ENCODE measurements at regions not wholly inside any gene's neighbourhood (a gene's known extent, or its start where the extent isn't known, plus 50 kb on each side); places are given as distances from the start of the nearest gene placed in this dataset.
"Not testable (repeated sequence)": the region's sequence is repeated elsewhere in the genome, so short reads cannot be mapped to it uniquely, and the experiment has no call there.

DNA sequence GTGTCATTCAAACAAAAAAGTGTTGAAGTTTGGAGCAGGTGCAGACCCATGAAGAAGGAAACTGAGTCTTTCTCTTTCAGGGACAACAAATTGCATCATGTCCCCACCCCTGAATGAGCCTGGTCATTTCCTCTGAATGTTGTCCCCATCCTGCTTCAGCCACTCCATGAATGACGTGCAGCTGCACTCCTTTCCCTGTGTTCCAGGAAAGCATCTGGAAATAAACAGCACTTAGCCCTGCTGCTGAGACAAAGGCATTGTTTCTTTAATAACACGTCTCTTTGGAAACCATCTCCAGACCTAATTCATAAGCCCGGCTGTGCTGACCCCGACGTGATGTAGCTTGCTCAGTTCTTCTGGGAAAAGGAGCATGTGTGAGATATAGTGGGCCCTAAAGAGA is 682.3 kb downstream of the BRINP1 start:
- no peaks in the 10 kb centered on the region for H3K4me1 Mint-ChIP-seq
- H3K9me3 Mint-ChIP-seq = peaks cover 0 to 11% (median 4%) of the 10 kb centered on the region in 7 donors
- Histone ChIP-seq H3K4me3 (ENCODE audit: low read depth, low read length) (no peak overlapping the region), H3K36me3 (ENCODE audit: control insufficient read depth, insufficient read depth, low read length) (no peaks in the 10 kb centered on the region), H3K9me3 (ENCODE audit: control insufficient read depth in 2 of 2, low read length in 2 of 2) (no peaks in the 10 kb centered on the region), H3K27me3 (ENCODE audit: control insufficient read depth, insufficient read depth, low read length) (no peaks in the 10 kb centered on the region), H3K27ac (ENCODE audit: insufficient read depth, low read length, poor library complexity, severe bottlenecking) (no peak overlapping the region), H3K4me1 (ENCODE audit: control insufficient read depth, insufficient read depth, low read length, poor library complexity, severe bottlenecking) (no peaks in the 10 kb centered on the region)
- no peak for ATAC-seq (ENCODE audit: low read depth in 2 of 2)
- no peaks in the 10 kb centered on the region for H3K27me3 Mint-ChIP-seq
- no peak overlapping the region for H3K4me3 Mint-ChIP-seq
- DNase-seq = no peak
- H3K27ac Mint-ChIP-seq = no peak overlapping the region
- no peaks in the 10 kb centered on the region for H3K36me3 Mint-ChIP-seq

DNA sequence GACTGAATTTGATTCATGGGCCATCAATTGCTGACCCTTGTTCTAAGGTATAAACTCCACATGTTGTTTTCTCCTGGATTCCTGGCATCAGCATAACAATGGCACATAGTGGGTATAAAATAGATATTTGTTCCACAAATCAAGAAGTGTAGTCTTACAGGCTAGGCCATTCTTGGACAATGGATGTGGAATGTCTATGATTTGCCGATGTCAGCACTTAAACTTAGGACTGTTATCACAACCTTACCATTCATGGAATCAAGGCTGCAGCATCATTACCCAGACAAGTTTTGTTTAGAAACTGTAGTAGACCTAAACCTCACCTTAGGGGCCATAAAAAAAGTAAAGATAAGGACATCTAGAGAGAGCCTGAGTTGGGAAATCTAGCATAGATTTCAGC is 680.0 kb downstream of the BRINP1 start:
- DNase-seq (no peak), ATAC-seq (ENCODE audit: low read depth in 2 of 2) (no peak)
- no peak overlapping the region for H3K4me3 Mint-ChIP-seq
- H3K27me3 ChIP-seq (ENCODE audit: control insufficient read depth, insufficient read depth, low read length) = no peaks in the 10 kb centered on the region
- no peak overlapping the region for H3K27ac ChIP-seq (ENCODE audit: insufficient read depth, low read length, poor library complexity, severe bottlenecking)
- H3K4me3 ChIP-seq (ENCODE audit: low read depth, low read length) = no peak overlapping the region
- H3K9me3 Mint-ChIP-seq = peaks cover 0 to 14% (median 1%) of the 10 kb centered on the region in 7 donors
- no peaks in the 10 kb centered on the region for H3K27me3 Mint-ChIP-seq
- H3K36me3 Mint-ChIP-seq = no peaks in the 10 kb centered on the region
- H3K9me3 ChIP-seq (ENCODE audit: control insufficient read depth in 2 of 2, low read length in 2 of 2) = no peaks in the 10 kb centered on the region
- no peaks in the 10 kb centered on the region for H3K36me3 ChIP-seq (ENCODE audit: control insufficient read depth, insufficient read depth, low read length)
- H3K4me1 ChIP-seq (ENCODE audit: control insufficient read depth, insufficient read depth, low read length, poor library complexity, severe bottlenecking) = no peaks in the 10 kb centered on the region
- H3K27ac Mint-ChIP-seq = no peak overlapping the region
- H3K4me1 Mint-ChIP-seq = no peaks in the 10 kb centered on the region

DNA sequence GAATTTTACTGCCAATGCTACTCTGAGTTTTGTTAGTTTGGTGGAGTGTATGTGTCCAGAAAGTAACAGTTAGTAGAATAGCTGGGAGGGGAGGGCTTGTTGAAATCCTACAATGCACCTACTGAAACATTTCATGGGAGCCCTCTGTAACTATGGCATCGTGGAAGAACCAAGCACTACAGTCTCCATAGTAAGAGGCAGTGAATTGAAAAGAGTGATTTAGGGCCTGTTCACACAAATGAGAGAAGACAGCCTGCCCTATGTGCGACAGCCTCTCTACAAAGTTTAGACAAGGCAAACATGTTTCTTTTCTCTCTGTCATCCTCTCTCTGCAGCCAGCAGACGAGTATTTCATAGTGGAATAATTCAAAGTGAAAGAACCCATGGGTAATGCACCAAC is 676.6 kb downstream of the BRINP1 start:
- no peaks in the 10 kb centered on the region for H3K36me3 Mint-ChIP-seq
- Histone ChIP-seq H3K4me3 (ENCODE audit: low read depth, low read length) (no peak overlapping the region), H3K4me1 (ENCODE audit: control insufficient read depth, insufficient read depth, low read length, poor library complexity, severe bottlenecking) (no peaks in the 10 kb centered on the region), H3K27me3 (ENCODE audit: control insufficient read depth, insufficient read depth, low read length) (no peaks in the 10 kb centered on the region), H3K36me3 (ENCODE audit: control insufficient read depth, insufficient read depth, low read length) (no peaks in the 10 kb centered on the region), H3K9me3 (ENCODE audit: control insufficient read depth in 2 of 2, low read length in 2 of 2) (no peaks in the 10 kb centered on the region), H3K27ac (ENCODE audit: insufficient read depth, low read length, poor library complexity, severe bottlenecking) (no peak overlapping the region)
- H3K27ac Mint-ChIP-seq = no peak overlapping the region
- ATAC-seq (ENCODE audit: low read depth in 2 of 2) (no peak), DNase-seq (no peak)
- H3K4me1 Mint-ChIP-seq = no peaks in the 10 kb centered on the region
- no peak overlapping the region for H3K4me3 Mint-ChIP-seq
- H3K27me3 Mint-ChIP-seq = no peaks in the 10 kb centered on the region
- H3K9me3 Mint-ChIP-seq = peaks cover 0 to 14% (median 4%) of the 10 kb centered on the region in 7 donors

DNA sequence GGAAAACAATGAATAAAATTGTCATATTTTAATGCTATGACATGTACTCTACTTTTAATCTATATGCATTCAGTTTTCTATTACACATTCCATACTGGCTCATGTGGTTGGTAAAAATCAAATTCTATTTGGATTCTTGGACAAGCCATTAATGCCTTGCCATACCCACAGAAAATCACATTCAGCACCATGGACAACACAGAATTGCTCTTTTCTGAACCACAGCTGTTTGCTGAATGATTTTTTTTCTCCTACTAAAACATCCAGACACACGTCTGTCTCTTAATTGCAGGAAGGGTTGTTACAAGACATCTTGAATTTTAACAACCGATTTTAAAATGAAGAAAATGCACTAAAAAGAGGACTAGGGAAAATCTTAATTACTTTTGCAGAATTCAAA is 675.6 kb downstream of the BRINP1 start:
- Histone ChIP-seq H3K4me3 (ENCODE audit: low read depth, low read length) (no peak overlapping the region), H3K27ac (ENCODE audit: insufficient read depth, low read length, poor library complexity, severe bottlenecking) (no peak overlapping the region), H3K36me3 (ENCODE audit: control insufficient read depth, insufficient read depth, low read length) (no peaks in the 10 kb centered on the region), H3K9me3 (ENCODE audit: control insufficient read depth in 2 of 2, low read length in 2 of 2) (no peaks in the 10 kb centered on the region), H3K27me3 (ENCODE audit: control insufficient read depth, insufficient read depth, low read length) (no peaks in the 10 kb centered on the region), H3K4me1 (ENCODE audit: control insufficient read depth, insufficient read depth, low read length, poor library complexity, severe bottlenecking) (no peaks in the 10 kb centered on the region)
- Mint-ChIP-seq H3K27ac (no peak overlapping the region), H3K9me3 (peaks cover 0 to 18% (median 2%) of the 10 kb centered on the region in 7 donors), H3K4me3 (no peak overlapping the region), H3K36me3 (no peaks in the 10 kb centered on the region), H3K4me1 (no peaks in the 10 kb centered on the region), H3K27me3 (no peaks in the 10 kb centered on the region)
- ATAC-seq (ENCODE audit: low read depth in 2 of 2) = no peak
- DNase-seq = no peak

DNA sequence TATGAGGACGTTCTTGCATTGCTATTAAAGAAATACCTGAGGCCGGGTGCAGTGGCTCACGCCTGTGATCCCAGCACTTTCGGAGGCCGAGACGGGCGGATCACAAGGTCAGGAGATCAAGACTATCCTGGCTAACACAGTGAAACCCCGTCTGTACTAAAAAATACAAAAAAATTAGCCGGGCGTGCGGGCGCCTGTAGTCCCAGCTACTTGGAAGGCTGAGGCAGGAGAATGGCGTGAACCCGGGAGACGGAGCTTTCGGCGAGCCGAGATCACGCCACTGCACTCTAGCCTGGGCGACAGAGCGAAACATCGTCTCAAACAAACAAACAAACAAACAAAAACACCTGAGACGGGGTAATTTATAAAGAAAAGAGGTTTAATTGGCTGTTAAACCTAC is 674.0 kb downstream of the BRINP1 start:
- not testable (repeated sequence) for H3K27ac Mint-ChIP-seq; H3K4me1 ChIP-seq (ENCODE audit: control insufficient read depth, insufficient read depth, low read length, poor library complexity, severe bottlenecking); H3K4me3 ChIP-seq (ENCODE audit: low read depth, low read length); H3K36me3 ChIP-seq (ENCODE audit: control insufficient read depth, insufficient read depth, low read length); H3K9me3 ChIP-seq (ENCODE audit: control insufficient read depth in 2 of 2, low read length in 2 of 2); H3K27me3 Mint-ChIP-seq; DNase-seq; H3K4me3 Mint-ChIP-seq; ATAC-seq (ENCODE audit: low read depth in 2 of 2); H3K4me1 Mint-ChIP-seq; H3K27me3 ChIP-seq (ENCODE audit: control insufficient read depth, insufficient read depth, low read length); H3K27ac ChIP-seq (ENCODE audit: insufficient read depth, low read length, poor library complexity, severe bottlenecking); H3K36me3 Mint-ChIP-seq
- peaks cover 0 to 22% (median 6%) of the 10 kb centered on the region in 7 donors for H3K9me3 Mint-ChIP-seq

DNA sequence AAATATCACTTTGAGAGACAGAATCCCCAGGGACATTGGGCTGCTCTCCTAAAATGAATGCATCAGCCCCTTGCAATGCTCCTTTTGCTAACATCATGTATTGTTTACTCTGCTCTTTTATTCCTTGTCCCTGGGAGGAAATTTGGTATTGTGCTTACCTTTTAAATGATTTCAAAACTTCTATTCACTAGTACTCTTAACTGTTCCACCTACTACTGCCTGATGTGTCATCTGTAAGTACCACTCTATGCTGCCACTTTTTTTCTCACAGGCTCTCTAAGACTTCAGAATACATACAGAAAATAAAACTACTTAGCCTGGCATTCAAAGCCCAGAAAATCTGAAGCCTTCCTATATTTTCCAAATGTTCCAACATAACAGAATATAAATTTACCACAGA is 667.2 kb downstream of the BRINP1 start:
- H3K9me3 ChIP-seq (ENCODE audit: control insufficient read depth in 2 of 2, low read length in 2 of 2) = no peaks in the 10 kb centered on the region
- H3K36me3 ChIP-seq (ENCODE audit: control insufficient read depth, insufficient read depth, low read length) = no peaks in the 10 kb centered on the region
- H3K27ac ChIP-seq (ENCODE audit: insufficient read depth, low read length, poor library complexity, severe bottlenecking) = no peak overlapping the region
- Mint-ChIP-seq H3K9me3 (peaks cover 1 to 24% (median 9%) of the 10 kb centered on the region in 7 donors), H3K36me3 (no peaks in the 10 kb centered on the region), H3K4me3 (no peak overlapping the region), H3K27ac (no peak overlapping the region), H3K4me1 (no peaks in the 10 kb centered on the region), H3K27me3 (no peaks in the 10 kb centered on the region)
- H3K4me1 ChIP-seq (ENCODE audit: control insufficient read depth, insufficient read depth, low read length, poor library complexity, severe bottlenecking) = no peaks in the 10 kb centered on the region
- H3K4me3 ChIP-seq (ENCODE audit: low read depth, low read length) = no peak overlapping the region
- ATAC-seq (ENCODE audit: low read depth in 2 of 2) (no peak), DNase-seq (no peak)
- H3K27me3 ChIP-seq (ENCODE audit: control insufficient read depth, insufficient read depth, low read length) = no peaks in the 10 kb centered on the region

DNA sequence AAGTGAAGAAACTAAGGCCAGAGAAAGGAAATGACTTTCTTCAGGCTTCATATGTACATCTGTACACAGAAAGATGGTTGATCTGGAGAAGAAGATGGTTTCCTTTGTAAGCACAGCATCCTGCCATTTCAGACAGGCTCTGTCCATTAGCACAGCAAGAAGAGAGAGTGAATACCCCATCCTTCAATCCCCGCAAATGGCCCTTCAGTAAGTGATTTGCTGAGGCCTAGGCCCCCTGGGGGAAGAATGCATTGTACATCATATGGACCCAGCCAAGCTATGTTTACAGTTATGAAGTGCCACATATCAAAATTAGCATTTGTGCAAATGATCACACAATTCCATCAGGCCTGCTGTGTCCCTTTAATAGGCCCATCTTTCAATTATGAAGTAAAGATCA is 657.4 kb downstream of the BRINP1 start:
- DNase-seq (no peak), ATAC-seq (ENCODE audit: low read depth in 2 of 2) (no peak)
- Mint-ChIP-seq H3K4me1 (no peaks in the 10 kb centered on the region), H3K9me3 (peaks cover 0 to 9% (median 2%) of the 10 kb centered on the region in 7 donors), H3K4me3 (no peak overlapping the region), H3K36me3 (no peaks in the 10 kb centered on the region), H3K27ac (no peak overlapping the region), H3K27me3 (no peaks in the 10 kb centered on the region)
- Histone ChIP-seq H3K36me3 (ENCODE audit: control insufficient read depth, insufficient read depth, low read length) (no peaks in the 10 kb centered on the region), H3K27me3 (ENCODE audit: control insufficient read depth, insufficient read depth, low read length) (no peaks in the 10 kb centered on the region), H3K4me3 (ENCODE audit: low read depth, low read length) (no peak overlapping the region), H3K4me1 (ENCODE audit: control insufficient read depth, insufficient read depth, low read length, poor library complexity, severe bottlenecking) (no peaks in the 10 kb centered on the region), H3K27ac (ENCODE audit: insufficient read depth, low read length, poor library complexity, severe bottlenecking) (no peak overlapping the region), H3K9me3 (ENCODE audit: control insufficient read depth in 2 of 2, low read length in 2 of 2) (no peaks in the 10 kb centered on the region)

GRCh38 chr9:118721276-118721675 is 648.0 kb downstream of the BRINP1 start:
- Histone ChIP-seq H3K36me3 (ENCODE audit: control insufficient read depth, insufficient read depth, low read length) (no peaks in the 10 kb centered on the region), H3K27ac (ENCODE audit: insufficient read depth, low read length, poor library complexity, severe bottlenecking) (no peak overlapping the region), H3K27me3 (ENCODE audit: control insufficient read depth, insufficient read depth, low read length) (no peaks in the 10 kb centered on the region), H3K9me3 (ENCODE audit: control insufficient read depth in 2 of 2, low read length in 2 of 2) (peaks cover 0 to under 1% of the 10 kb centered on the region in 2 experiments), H3K4me3 (ENCODE audit: low read depth, low read length) (no peak overlapping the region), H3K4me1 (ENCODE audit: control insufficient read depth, insufficient read depth, low read length, poor library complexity, severe bottlenecking) (no peaks in the 10 kb centered on the region)
- no peaks in the 10 kb centered on the region for H3K27me3 Mint-ChIP-seq
- ATAC-seq (ENCODE audit: low read depth in 2 of 2) (no peak), DNase-seq (no peak)
- no peak overlapping the region for H3K4me3 Mint-ChIP-seq
- H3K4me1 Mint-ChIP-seq = no peaks in the 10 kb centered on the region
- H3K36me3 Mint-ChIP-seq = no peaks in the 10 kb centered on the region
- peaks cover 2 to 31% (median 7%) of the 10 kb centered on the region in 7 donors for H3K9me3 Mint-ChIP-seq
- H3K27ac Mint-ChIP-seq = no peak overlapping the region
